ENCODE measurements at regions not wholly inside any gene's neighbourhood (a gene's known extent, or its start where the extent isn't known, plus 50 kb on each side); places are given as distances from the start of the nearest gene placed in this dataset.

GRCh38 chr3:194955979-194956696 is 270.5 kb downstream of the FAM43A start:
- no peak for TF ChIP-seq POLR2A (IDR thresholded peaks at IDR 0.05; ENCODE audit: low read depth, low read length)
- TF ChIP-seq POLR2AphosphoS5 (IDR thresholded peaks at IDR 0.05; ENCODE audit: low read depth, low read length) = no peak
- no peak for TF ChIP-seq TAF1 (IDR thresholded peaks at IDR 0.05; ENCODE audit: low read depth, low read length)
- TF ChIP-seq POU2F2 (IDR thresholded peaks at IDR 0.05; ENCODE audit: low read depth, low read length) = no peak

All from GM12891 (cell line).